ENCODE measurements at regions not wholly inside any gene's neighbourhood (a gene's known extent, or its start where the extent isn't known, plus 50 kb on each side); places are given as distances from the start of the nearest gene placed in this dataset.

GRCh38 chr10:129402459-129402858 is 64.6 kb upstream of the MGMT start:
- no peak for DNase-seq (ENCODE audit: low spot score)

GRCh38 chr10:129404091-129404490 is 63.0 kb upstream of the MGMT start:
- no peak for TF ChIP-seq CTCF (IDR thresholded peaks at IDR 0.05; ENCODE audit: extremely low read depth, missing control alignments)
- no peak for DNase-seq (ENCODE audit: low spot score)

More at GRCh38 chr10:129402459-129402858, 64.6 kb upstream of the MGMT start:
- TF ChIP-seq CTCF (IDR thresholded peaks at IDR 0.05; ENCODE audit: extremely low read depth, missing control alignments): no peak

GRCh38 chr10:129405389-129405788 is 61.7 kb upstream of the MGMT start:
- DNase-seq (ENCODE audit: low spot score): no peak
- TF ChIP-seq CTCF (IDR thresholded peaks at IDR 0.05; ENCODE audit: extremely low read depth, missing control alignments): no peak

- TF ChIP-seq CTCF (IDR thresholded peaks at IDR 0.05; ENCODE audit: extremely low read depth, missing control alignments): no peak
- DNase-seq (ENCODE audit: low spot score): no peak
Measured at GRCh38 chr10:129410688-129411392, 56.2 kb upstream of the MGMT start.

GRCh38 chr10:129411393-129411705 is 55.7 kb upstream of the MGMT start:
- no peak for TF ChIP-seq CTCF (IDR thresholded peaks at IDR 0.05; ENCODE audit: extremely low read depth, missing control alignments)

GRCh38 chr10:129411772-129412171 is 55.3 kb upstream of the MGMT start:
- TF ChIP-seq CTCF (IDR thresholded peaks at IDR 0.05; ENCODE audit: extremely low read depth, missing control alignments): no peak
- DNase-seq (ENCODE audit: low spot score): no peak

More at GRCh38 chr10:129411393-129411705, 55.7 kb upstream of the MGMT start:
- no peak for DNase-seq (ENCODE audit: low spot score)

GRCh38 chr10:129413024-129413423 is 54.0 kb upstream of the MGMT start:
- no peak for TF ChIP-seq CTCF (IDR thresholded peaks at IDR 0.05; ENCODE audit: extremely low read depth, missing control alignments)
- no peak for DNase-seq (ENCODE audit: low spot score)
